Cardiac muscle cell (in vitro differentiated cells and primary cell): ENCODE measurements at regions not wholly inside any gene's neighbourhood (a gene's known extent, or its start where the extent isn't known, plus 50 kb on each side); places are given as distances from the start of the nearest gene placed in this dataset.

Source experiments
- DNase-seq, 2 donors: peaks; one replicate each; pipeline versions ENCODE4 v3.0.0 to v3.0.0-alpha.2; 2010 to 2017; ENCODE audit warnings: low read depth in 1 of 2, low spot score in 1 of 2
- H3K27ac ChIP-seq: fragments of 200-600 bp; sonication (generic); 2 replicates; pipeline ENCODE4 v1.5.1; 2016
- H3K27me3 ChIP-seq: fragments of 200-600 bp; sonication (generic); 2 replicates; pipeline ENCODE4 v1.6.0; 2016; ENCODE audit warnings: control low read depth
- H3K36me3 ChIP-seq: fragments of 200-600 bp; sonication (generic); 2 replicates; pipeline ENCODE4 v1.5.1; 2016; ENCODE audit warnings: control low read depth
- H3K4me1 ChIP-seq: fragments of 200-600 bp; sonication (generic); 2 replicates; pipeline ENCODE4 v1.8.1; 2017; ENCODE audit warnings: low read depth, mild to moderate bottlenecking, mixed run types
- H3K4me3 ChIP-seq: fragments of 200-600 bp; sonication (generic); 2 replicates; pipeline ENCODE4 v1.5.1; 2016; ENCODE audit warnings: mild to moderate bottlenecking
- H3K9me3 ChIP-seq: fragments of 200-600 bp; sonication (generic); 2 replicates; pipeline ENCODE4 v1.5.1; 2017; ENCODE audit warnings: low read depth, mild to moderate bottlenecking, control low read depth
- CTCF ChIP-seq: IDR thresholded peaks from 2 replicates; pipeline ENCODE4 v1.5.1; 2012; ENCODE audit warnings: low read depth, mild to moderate bottlenecking, low read length

- H3K27ac ChIP-seq: no peak overlapping the region
- no peaks in the 10 kb centered on the region for H3K36me3 ChIP-seq
- H3K4me1 ChIP-seq: peaks cover 4% of the 10 kb centered on the region
- DNase-seq: peak in 1 of 2 donors; percentile 71
- no peaks in the 10 kb centered on the region for H3K9me3 ChIP-seq
- no peak overlapping the region for H3K4me3 ChIP-seq
- H3K27me3 ChIP-seq: no peaks in the 10 kb centered on the region
- TF ChIP-seq CTCF: no peak
Observed at GRCh38 chr13:76829572-76830327, 56.5 kb downstream of the KCTD12 start.

GRCh38 chr13:76828316-76828741, 57.9 kb downstream of the KCTD12 start:
- H3K4me1 ChIP-seq: peaks cover 4% of the 10 kb centered on the region
- no peaks in the 10 kb centered on the region for H3K27me3 ChIP-seq
- no peak for TF ChIP-seq CTCF
- no peak for DNase-seq
- H3K27ac ChIP-seq: no peak overlapping the region
- no peak overlapping the region for H3K4me3 ChIP-seq
- H3K36me3 ChIP-seq: no peaks in the 10 kb centered on the region
- no peaks in the 10 kb centered on the region for H3K9me3 ChIP-seq

- H3K27me3 ChIP-seq: no peaks in the 10 kb centered on the region
- no peak overlapping the region for H3K4me3 ChIP-seq
- DNase-seq: no peak
- no peak for TF ChIP-seq CTCF
- no peaks in the 10 kb centered on the region for H3K9me3 ChIP-seq
- no peaks in the 10 kb centered on the region for H3K36me3 ChIP-seq
- H3K4me1 ChIP-seq: peaks cover 4% of the 10 kb centered on the region
- no peak overlapping the region for H3K27ac ChIP-seq
Observed at GRCh38 chr13:76826527-76826926, 59.7 kb downstream of the KCTD12 start.

- Histone ChIP-seq H3K4me3 (no peak overlapping the region), H3K9me3 (no peaks in the 10 kb centered on the region), H3K36me3 (no peaks in the 10 kb centered on the region), H3K27ac (no peak overlapping the region), H3K27me3 (no peaks in the 10 kb centered on the region), H3K4me1 (peaks cover 4% of the 10 kb centered on the region)
- peak in 1 of 2 donors; percentile 25 for DNase-seq
- TF ChIP-seq CTCF: no peak
Observed at GRCh38 chr13:76825430-76825829, 60.8 kb downstream of the KCTD12 start.

GRCh38 chr13:76823969-76824368, 62.2 kb downstream of the KCTD12 start:
- DNase-seq: no peak
- Histone ChIP-seq H3K4me3 (no peak overlapping the region), H3K36me3 (no peaks in the 10 kb centered on the region), H3K9me3 (no peaks in the 10 kb centered on the region), H3K4me1 (peaks cover 4% of the 10 kb centered on the region), H3K27ac (no peak overlapping the region), H3K27me3 (no peaks in the 10 kb centered on the region)
- no peak for TF ChIP-seq CTCF
